Esophagus squamous epithelium (tissue), 4 donors: ENCODE measurements at regions not wholly inside any gene's neighbourhood (a gene's known extent, or its start where the extent isn't known, plus 50 kb on each side); places are given as distances from the start of the nearest gene placed in this dataset.

ENCODE experiments used
- CTCF ChIP-seq, 6 experiments: fragments of 450-650 bp in 4 of 6; fragments of 200-600 bp in 2 of 6; sonication (generic) in 2 of 6; IDR thresholded peaks; one replicate each; pipeline ENCODE4 v1.5.1; 2016 to 2019; ENCODE audit warnings: antibody characterized with exemption in 6 of 6, mild to moderate bottlenecking in 4 of 6, moderate library complexity in 4 of 6
- POLR2A ChIP-seq, 4 donors: fragments of 450-650 bp; IDR thresholded peaks; one replicate each; pipeline ENCODE4 v1.6.1; 2017; ENCODE audit warnings: antibody characterized with exemption in 4 of 4, mild to moderate bottlenecking in 4 of 4, moderate library complexity in 3 of 4

GRCh38 chr5:163963881-163964280 lies 458.5 kb downstream of the MAT2B start:
- TF ChIP-seq CTCF (IDR thresholded peaks at IDR 0.05) = no peak
- TF ChIP-seq POLR2A (IDR thresholded peaks at IDR 0.05) = no peak
